Fibroblast of villous mesenchyme (primary cell): ENCODE measurements at regions not wholly inside any gene's neighbourhood (a gene's known extent, or its start where the extent isn't known, plus 50 kb on each side); places are given as distances from the start of the nearest gene placed in this dataset.

Experiments used
- DNase-seq: peaks from one replicate; pipeline ENCODE4 v3.0.0-alpha.2; 2010; ENCODE audit warnings: low read depth
- H3K4me3 ChIP-seq: 2 replicates; pipeline ENCODE4 v1.5.1; 2011; ENCODE audit warnings: low read depth, mild to moderate bottlenecking, low read length
- TF ChIP-seq, protein P1 (sequence below): IDR thresholded peaks from 2 replicates; pipeline ENCODE4 v1.5.1; 2012; ENCODE audit warnings: low read depth, mild to moderate bottlenecking, low read length; ENCODE audit not compliant: insufficient read depth

DNA sequence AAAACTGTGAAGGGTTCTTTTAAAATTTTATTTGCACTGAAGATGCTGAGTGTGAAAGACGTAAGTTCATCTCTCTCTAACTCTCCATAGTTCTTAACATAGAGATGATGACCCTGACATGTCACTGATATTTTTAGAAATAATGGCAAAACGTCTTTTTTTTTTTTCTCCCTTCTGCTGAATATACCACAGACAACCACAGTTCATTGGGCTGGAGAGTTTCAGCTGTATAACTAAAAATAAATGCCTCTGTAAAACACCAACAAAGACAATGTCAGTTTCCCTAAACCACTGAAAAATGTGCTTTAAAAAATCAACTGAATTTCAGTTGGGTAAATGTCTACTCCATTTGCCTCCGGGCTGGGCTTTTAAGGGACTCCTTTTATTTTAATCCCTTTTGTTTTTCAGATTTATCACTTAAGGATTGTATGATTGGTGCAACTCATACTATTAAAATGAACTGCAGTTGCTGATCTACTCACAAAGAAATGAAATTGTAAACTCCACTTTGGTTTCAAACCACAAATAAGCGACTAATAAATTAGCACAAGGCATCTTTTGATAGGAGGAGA is 830.9 kb upstream of the WWC1 start:
- no peak overlapping the region for H3K4me3 ChIP-seq
- TF ChIP-seq, protein P1, sequence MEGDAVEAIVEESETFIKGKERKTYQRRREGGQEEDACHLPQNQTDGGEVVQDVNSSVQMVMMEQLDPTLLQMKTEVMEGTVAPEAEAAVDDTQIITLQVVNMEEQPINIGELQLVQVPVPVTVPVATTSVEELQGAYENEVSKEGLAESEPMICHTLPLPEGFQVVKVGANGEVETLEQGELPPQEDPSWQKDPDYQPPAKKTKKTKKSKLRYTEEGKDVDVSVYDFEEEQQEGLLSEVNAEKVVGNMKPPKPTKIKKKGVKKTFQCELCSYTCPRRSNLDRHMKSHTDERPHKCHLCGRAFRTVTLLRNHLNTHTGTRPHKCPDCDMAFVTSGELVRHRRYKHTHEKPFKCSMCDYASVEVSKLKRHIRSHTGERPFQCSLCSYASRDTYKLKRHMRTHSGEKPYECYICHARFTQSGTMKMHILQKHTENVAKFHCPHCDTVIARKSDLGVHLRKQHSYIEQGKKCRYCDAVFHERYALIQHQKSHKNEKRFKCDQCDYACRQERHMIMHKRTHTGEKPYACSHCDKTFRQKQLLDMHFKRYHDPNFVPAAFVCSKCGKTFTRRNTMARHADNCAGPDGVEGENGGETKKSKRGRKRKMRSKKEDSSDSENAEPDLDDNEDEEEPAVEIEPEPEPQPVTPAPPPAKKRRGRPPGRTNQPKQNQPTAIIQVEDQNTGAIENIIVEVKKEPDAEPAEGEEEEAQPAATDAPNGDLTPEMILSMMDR: no peak
- DNase-seq: no peak

DNA sequence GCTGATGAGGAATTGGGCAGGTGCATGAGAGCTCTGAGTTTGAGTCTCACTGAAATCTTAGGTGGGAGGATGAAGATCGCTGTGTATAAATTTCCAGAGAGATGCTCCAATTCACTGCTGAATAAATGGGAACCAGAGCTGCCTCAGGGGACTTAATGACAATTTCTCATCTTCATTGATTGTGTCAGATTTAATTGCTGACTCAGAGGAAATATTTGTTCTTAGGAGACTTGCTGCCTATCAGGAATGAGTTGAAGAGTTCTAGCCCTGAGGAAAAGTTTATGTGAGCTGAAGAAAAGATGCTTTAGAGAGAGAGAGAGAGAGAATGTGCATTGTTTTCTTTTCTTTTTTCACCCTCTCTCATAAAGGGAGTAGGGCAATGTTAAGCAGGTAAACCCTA is 827.5 kb upstream of the WWC1 start:
- no peak overlapping the region for H3K4me3 ChIP-seq
- TF ChIP-seq, protein P1: no peak
- DNase-seq: no peak

DNA sequence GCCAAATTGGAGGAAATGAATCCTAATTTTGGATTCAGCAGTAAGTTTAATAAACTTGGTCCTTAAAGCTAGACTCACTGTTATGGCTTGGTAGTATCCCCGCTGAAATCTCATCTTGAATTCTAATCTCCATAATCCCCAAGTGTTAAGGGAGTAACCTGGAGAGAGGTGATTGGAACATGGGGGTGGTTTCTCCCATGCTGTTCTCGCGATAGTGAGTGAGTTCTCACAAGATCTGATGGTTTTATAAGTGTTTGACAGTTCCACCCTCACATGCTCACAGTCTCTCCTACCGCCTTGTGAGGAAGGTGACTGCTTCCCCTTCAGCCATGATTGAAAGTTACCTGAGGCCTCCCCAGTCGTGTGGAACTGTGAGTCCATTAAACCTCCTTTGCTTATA is 824.5 kb upstream of the WWC1 start:
- TF ChIP-seq, protein P1: no peak
- DNase-seq: no peak
- no peak overlapping the region for H3K4me3 ChIP-seq

DNA sequence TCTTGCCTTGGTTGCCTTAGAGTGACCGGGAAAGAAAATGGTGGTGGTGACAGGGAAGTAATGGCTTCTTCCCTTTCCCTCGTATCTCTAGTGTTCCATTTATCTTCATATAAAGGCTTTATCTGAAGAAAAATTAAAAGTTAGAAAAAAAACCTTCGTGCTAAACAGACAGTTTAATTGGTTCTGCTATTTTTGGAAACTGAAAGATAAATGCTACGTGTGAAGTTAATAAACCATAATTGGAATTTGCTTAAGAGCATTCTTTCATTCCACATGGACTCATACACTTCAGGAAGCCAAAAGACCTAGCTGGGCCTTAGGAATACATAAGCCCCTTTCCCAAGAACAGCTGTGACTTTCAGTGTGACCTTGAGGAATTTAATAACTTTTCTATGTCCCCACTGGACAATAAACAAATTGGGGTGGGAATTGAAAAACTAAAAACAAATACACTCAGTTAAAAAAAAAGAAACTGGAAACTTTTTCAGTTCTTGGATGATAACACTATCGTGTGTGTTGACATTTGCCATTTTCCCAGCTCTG is 818.8 kb upstream of the WWC1 start:
- TF ChIP-seq, protein P1: no peak
- no peak overlapping the region for H3K4me3 ChIP-seq
- no peak for DNase-seq

DNA sequence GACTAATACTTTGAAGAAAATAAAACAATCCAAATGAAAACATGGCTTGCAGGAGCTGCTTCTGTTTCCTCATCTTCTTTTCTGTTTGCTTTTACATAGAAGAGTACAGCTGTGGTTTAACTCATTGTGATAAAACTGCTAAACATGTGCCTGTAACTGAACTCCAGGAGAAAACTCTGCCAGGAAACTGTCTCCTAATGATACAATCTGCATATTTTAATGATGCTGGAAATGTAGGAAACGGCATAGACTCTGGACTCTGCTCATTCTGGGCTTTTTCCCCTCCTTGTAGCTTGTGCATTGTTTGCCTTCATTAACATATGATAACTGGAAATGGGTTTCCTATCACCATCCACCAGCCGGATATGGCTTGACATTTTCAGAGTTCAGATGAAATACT is 813.3 kb upstream of the WWC1 start:
- TF ChIP-seq, protein P1: no peak
- DNase-seq: peak; percentile 1
- H3K4me3 ChIP-seq: no peak overlapping the region

DNA sequence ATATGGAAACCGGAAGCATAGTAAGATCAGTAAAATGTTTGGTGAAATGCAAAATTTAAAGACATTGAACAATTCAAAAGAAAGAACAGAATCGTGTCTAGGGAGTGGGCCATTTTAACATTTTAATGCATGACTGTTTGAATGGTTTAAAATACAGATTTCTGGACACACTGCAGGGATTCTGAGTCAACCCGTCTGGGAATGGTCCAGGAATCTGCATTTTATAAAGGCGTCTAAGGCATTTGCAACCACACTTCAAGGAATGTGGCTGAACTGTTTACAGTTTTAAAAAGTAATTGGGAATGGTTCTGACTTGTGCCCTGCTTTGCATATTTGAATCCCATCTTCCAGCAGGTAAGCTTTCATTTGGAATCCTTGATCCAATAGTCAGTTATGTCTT is 811.7 kb upstream of the WWC1 start:
- no peak for DNase-seq
- H3K4me3 ChIP-seq: no peak overlapping the region
- TF ChIP-seq, protein P1: no peak

DNA sequence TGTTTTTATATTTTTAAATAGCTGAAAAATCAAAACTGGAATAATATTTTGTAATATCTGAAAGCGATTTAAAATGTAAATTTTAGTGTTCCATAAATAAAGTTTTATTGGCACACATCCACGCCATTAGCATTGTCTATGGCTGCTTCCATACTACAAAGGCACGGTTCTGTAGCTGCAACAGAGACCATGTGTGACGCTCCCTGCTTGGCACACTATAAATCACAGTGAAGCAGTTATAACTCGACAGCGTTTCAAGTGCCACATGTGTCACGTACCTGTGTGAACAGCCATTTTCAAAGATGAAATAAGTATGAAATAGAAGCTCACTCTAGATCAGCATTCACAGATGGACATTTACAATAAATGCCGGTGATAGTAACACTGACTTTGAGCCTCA is 810.1 kb upstream of the WWC1 start:
- no peak overlapping the region for H3K4me3 ChIP-seq
- DNase-seq: no peak
- TF ChIP-seq, protein P1: no peak
